B cell (primary cell): ENCODE measurements at regions not wholly inside any gene's neighbourhood (a gene's known extent, or its start where the extent isn't known, plus 50 kb on each side); places are given as distances from the start of the nearest gene placed in this dataset.

Experiments
- ATAC-seq: fragments of 200-7000 bp; cut with Tn5 transposase; one replicate; pipeline ENCODE4 v1.10.0; 2021; ENCODE audit warnings: low read depth, mild to moderate bottlenecking, moderate number of reproducible peaks, moderate library complexity
- CTCF ChIA-PET: fragments of 350-600 bp; sonication (Branson Sonifier 250); formaldehyde crosslinking; loops from one replicate; lab custom pipeline; 2021; ENCODE audit warnings: antibody characterized with exemption, inconsistent platforms; lab: Charles Lee
- POLR2A ChIA-PET: fragments of 350-600 bp; sonication (Branson Sonifier 250); formaldehyde crosslinking; loops from one replicate; lab custom pipeline; 2021; ENCODE audit warnings: antibody characterized with exemption; lab: Charles Lee
- DNase-seq: peaks from one replicate; pipeline ENCODE4 v3.0.0; 2013
- H2AFZ ChIP-seq: 2 replicates; pipeline ENCODE4 v1.6.1; 2012; ENCODE audit warnings: mild to moderate bottlenecking, low read depth, low read length; ENCODE audit not compliant: insufficient read depth, poor library complexity, severe bottlenecking
- H3K27ac ChIP-seq, 2 donors: 1 replicate in 1 of 2; 2 replicates in 1 of 2; pipeline ENCODE4 v1.5.1; 2012 to 2013; ENCODE audit warnings: low read length in 2 of 2, mild to moderate bottlenecking in 2 of 2, moderate library complexity in 1 of 2
- H3K27me3 ChIP-seq, 4 experiments: fragments of 200-600 bp in 1 of 4; sonication (generic) in 1 of 4; replicated peaks in 1 of 4; 1 replicate in 2 of 4; 2 replicates in 2 of 4; pipeline versions ENCODE4 v1.6.1 to v1.7.0; 2013 to 2016; ENCODE audit warnings: low read length in 3 of 4, mild to moderate bottlenecking in 2 of 4, mixed read lengths in 1 of 4, moderate library complexity in 1 of 4; ENCODE audit not compliant: insufficient read depth in 4 of 4, control insufficient read depth in 3 of 4; ENCODE audit errors: control extremely low read depth in 1 of 4
- H3K36me3 ChIP-seq, 2 experiments: replicated peaks in 1 of 2; 1 replicate in 1 of 2; 2 replicates in 1 of 2; pipeline versions ENCODE4 v1.6.1 to v1.7.1; 2013; ENCODE audit warnings: low read length in 1 of 2; ENCODE audit not compliant: insufficient read depth in 2 of 2, control insufficient read depth in 1 of 2; ENCODE audit errors: control extremely low read depth in 1 of 2, extremely low read depth in 1 of 2
- H3K4me1 ChIP-seq, 2 donors: fragments of 200-600 bp in 1 of 2; sonication (generic) in 1 of 2; 1 replicate in 1 of 2; 2 replicates in 1 of 2; pipeline versions ENCODE4 v1.5.1 to v1.6.1; 2013 to 2017; ENCODE audit warnings: low read length in 2 of 2; ENCODE audit not compliant: control insufficient read depth in 2 of 2, insufficient read depth in 2 of 2
- H3K4me2 ChIP-seq: replicated peaks from 2 replicates; pipeline ENCODE3; 2012; ENCODE audit warnings: mild to moderate bottlenecking, low read depth, low read length; ENCODE audit not compliant: poor library complexity, severe bottlenecking
- H3K4me3 ChIP-seq, 5 experiments: fragments of 200-600 bp in 1 of 5; sonication (generic) in 1 of 5; 1 replicate in 3 of 5; 2 replicates in 2 of 5; pipeline versions ENCODE4 v1.5.1 to v1.7.0; 2011 to 2016; ENCODE audit warnings: low read length in 4 of 5, mild to moderate bottlenecking in 4 of 5, low read depth in 2 of 5, control low read depth in 1 of 5, moderate library complexity in 1 of 5; ENCODE audit not compliant: insufficient read depth in 1 of 5; ENCODE audit errors: control extremely low read depth in 1 of 5, extremely low read depth in 1 of 5
- H3K79me2 ChIP-seq: fragments of 200-600 bp; sonication (generic); one replicate; pipeline ENCODE4 v1.6.0; 2016; ENCODE audit warnings: low read length; ENCODE audit not compliant: control insufficient read depth, insufficient read depth
- H3K9ac ChIP-seq: fragments of 200-600 bp; sonication (generic); 2 replicates; pipeline ENCODE4 v1.6.1; 2017; ENCODE audit warnings: mild to moderate bottlenecking, low read length, moderate library complexity
- H3K9me3 ChIP-seq, 3 donors: one replicate each; pipeline versions ENCODE4 v1.6.1 to v1.7.1; 2013; ENCODE audit warnings: low read length in 2 of 3; ENCODE audit not compliant: control insufficient read depth in 2 of 3, insufficient read depth in 1 of 3; ENCODE audit errors: control extremely low read depth in 1 of 3
- H4K20me1 ChIP-seq: 2 replicates; pipeline ENCODE4 v1.6.0; 2012; ENCODE audit warnings: mild to moderate bottlenecking, low read length; ENCODE audit not compliant: insufficient read depth, control insufficient read depth, poor library complexity, severe bottlenecking
- H3K27ac Mint-ChIP-seq: one replicate; pipeline ENCODE4 v1.8.0; 2021; ENCODE audit warnings: mixed read lengths
- H3K27me3 Mint-ChIP-seq: one replicate; pipeline ENCODE4 v1.8.0; 2021; ENCODE audit warnings: mixed read lengths
- H3K4me1 Mint-ChIP-seq: one replicate; pipeline ENCODE4 v1.8.0; 2021; ENCODE audit warnings: mixed read lengths
- H3K4me3 Mint-ChIP-seq: one replicate; pipeline ENCODE4 v1.8.0; 2021; ENCODE audit warnings: mixed read lengths
- H3K9me3 Mint-ChIP-seq: one replicate; pipeline ENCODE4 v1.8.0; 2022; ENCODE audit warnings: mixed read lengths; ENCODE audit not compliant: insufficient read depth
- CTCF ChIP-seq: fragments of 200-600 bp; IDR thresholded peaks from one replicate; pipeline ENCODE4 v1.8.0; 2022; ENCODE audit warnings: antibody characterized with exemption, mild to moderate bottlenecking
- EZH2 ChIP-seq: IDR thresholded peaks from 2 replicates; pipeline ENCODE4 v1.6.1; 2012; ENCODE audit warnings: borderline replicate concordance, low read depth, mild to moderate bottlenecking, moderate library complexity, low read length; ENCODE audit not compliant: insufficient read depth, poor library complexity, severe bottlenecking
- WGBS: methylation state at CpG from one replicate; pipeline ENCODE4 v1.1.5; 2013; ENCODE audit warnings: missing lambda C conversion rate; ENCODE audit not compliant: insufficient coverage; 5-methylcytosine and 5-hydroxymethylcytosine counted together
- intact Hi-C: fragments of 100-400 bp; cut with micrococcal nuclease; formaldehyde crosslinking; loops from one replicate; pipeline ENCODE4 v1.10.0; 2022

GRCh38 chr19:28333909-28334308 lies 879.0 kb downstream of the UQCRFS1 start:
- H4K20me1 ChIP-seq, result no peaks in the 10 kb centered on the region
- H3K9me3 ChIP-seq, result peaks cover 0 to 21% (median 3%) of the 10 kb centered on the region in 3 donors
- no peak overlapping the region for H3K4me3 Mint-ChIP-seq
- H3K27me3 Mint-ChIP-seq, result no peaks in the 10 kb centered on the region
- H3K4me3 ChIP-seq, result no peak overlapping the region
- H3K4me1 ChIP-seq, result no peaks in the 10 kb centered on the region
- TF ChIP-seq CTCF, result no peak
- no peak for TF ChIP-seq EZH2
- H3K36me3 ChIP-seq, result no peaks in the 10 kb centered on the region
- no peaks in the 10 kb centered on the region for H3K79me2 ChIP-seq
- H3K27me3 ChIP-seq, result no peaks in the 10 kb centered on the region
- ATAC-seq (no peak), DNase-seq (no peak)
- ChIA-PET POLR2A (no interaction called here), CTCF (no interaction called here)
- no peak overlapping the region for H2AFZ ChIP-seq
- H3K4me1 Mint-ChIP-seq, result no peaks in the 10 kb centered on the region
- H3K4me2 ChIP-seq, result no peak overlapping the region
- WGBS, result 67% methylated on average over 5 of the region's 5 CpGs
- no peak overlapping the region for H3K27ac ChIP-seq
- peaks cover 9% of the 10 kb centered on the region for H3K9me3 Mint-ChIP-seq
- H3K27ac Mint-ChIP-seq, result no peak overlapping the region
- no peak overlapping the region for H3K9ac ChIP-seq
- intact Hi-C loops, result no loop called here

- DNase-seq, result no peak
- Histone ChIP-seq H3K27ac (no peak overlapping the region), H2AFZ (no peak overlapping the region), H3K4me1 (no peaks in the 10 kb centered on the region), H3K27me3 (no peaks in the 10 kb centered on the region), H3K9me3 (peaks cover 0 to 21% (median 3%) of the 10 kb centered on the region in 3 donors), H3K9ac (no peak overlapping the region), H3K36me3 (no peaks in the 10 kb centered on the region), H3K4me2 (no peak overlapping the region), H4K20me1 (no peaks in the 10 kb centered on the region), H3K4me3 (no peak overlapping the region), H3K79me2 (no peaks in the 10 kb centered on the region)
- Mint-ChIP-seq H3K4me1 (no peaks in the 10 kb centered on the region), H3K27me3 (no peaks in the 10 kb centered on the region), H3K27ac (no peak overlapping the region), H3K4me3 (no peak overlapping the region), H3K9me3 (peaks cover 8% of the 10 kb centered on the region)
- no peak for ATAC-seq
- WGBS, result 80% methylated on average over 1 of the region's 2 CpGs
- TF ChIP-seq EZH2 (no peak), CTCF (no peak)
- intact Hi-C loops, result no loop called here
- ChIA-PET CTCF (no interaction called here), POLR2A (no interaction called here)
These were observed 880.1 kb downstream of the UQCRFS1 start for GRCh38 chr19:28332886-28333285.
